Glomerular visceral epithelial cell (primary cell): ENCODE measurements at regions not wholly inside any gene's neighbourhood (a gene's known extent, or its start where the extent isn't known, plus 50 kb on each side); places are given as distances from the start of the nearest gene placed in this dataset.

Source experiments
- DNase-seq: peaks from one replicate; pipeline ENCODE4 v3.0.0-alpha.2; 2016; ENCODE audit errors: extremely low spot score

DNA sequence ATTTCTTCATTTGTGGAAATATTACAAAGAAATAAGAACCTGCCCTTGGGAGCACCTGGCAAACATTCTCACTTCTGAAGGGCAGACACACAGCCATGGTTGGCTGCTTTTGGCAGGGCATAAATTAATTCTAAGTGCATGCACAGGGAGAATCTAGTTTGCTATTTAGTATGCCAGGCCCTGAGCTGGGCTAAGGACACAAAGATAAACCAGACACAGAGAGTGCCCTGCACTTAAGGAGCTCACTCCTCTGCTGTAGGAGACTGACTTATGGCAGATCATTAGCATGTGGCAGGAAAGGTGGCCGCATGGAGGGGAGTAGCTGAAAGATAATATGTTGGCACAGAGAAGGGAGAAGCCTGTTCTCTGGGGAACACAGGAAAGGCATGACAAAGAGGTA is 367.0 kb downstream of the LPIN1 start:
- DNase-seq: no peak

DNA sequence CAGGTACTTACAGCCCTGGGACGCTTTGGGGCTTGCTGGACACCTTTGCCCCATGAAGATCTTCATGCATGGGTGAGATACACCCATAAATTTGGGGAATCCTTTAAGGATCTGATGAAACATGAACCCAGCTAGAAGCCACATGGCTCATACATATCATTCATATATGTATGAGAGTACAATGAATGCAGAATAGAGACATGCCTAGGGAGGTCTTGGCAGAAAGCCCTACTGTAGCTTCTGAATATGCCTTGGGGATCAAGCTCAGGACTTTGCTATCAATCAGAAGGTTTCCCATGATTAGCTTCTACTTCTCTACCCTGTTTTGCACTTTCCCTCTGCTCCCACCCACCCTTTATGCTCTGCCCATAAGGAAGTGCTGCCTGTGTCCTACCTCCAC is 368.4 kb downstream of the LPIN1 start:
- no peak for DNase-seq

DNA sequence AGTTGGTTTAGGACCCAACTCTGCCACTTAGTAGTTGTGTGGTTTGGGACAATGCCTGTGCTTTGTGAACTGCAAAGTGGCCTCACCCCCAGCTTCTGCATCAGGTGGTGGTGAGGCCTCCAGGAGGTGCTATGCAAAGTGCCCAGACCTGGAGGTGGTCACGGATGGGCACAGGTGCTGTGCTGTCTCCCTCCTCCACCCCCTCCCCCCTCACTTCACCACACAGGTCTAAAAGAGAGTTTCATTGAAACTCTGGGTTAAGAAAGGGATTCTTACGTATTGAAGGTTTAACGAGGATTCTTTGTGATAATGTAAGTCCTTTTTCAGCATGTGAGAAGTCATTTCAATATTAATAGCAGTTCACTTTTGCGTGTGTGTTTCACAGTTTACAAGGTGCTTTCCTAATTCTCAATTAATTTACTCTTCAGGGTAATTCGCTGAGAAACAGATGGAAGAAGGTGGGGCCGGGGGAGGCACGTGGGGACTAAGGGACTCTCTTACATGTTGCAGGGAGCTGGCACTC is 369.9 kb downstream of the LPIN1 start:
- no peak for DNase-seq

DNA sequence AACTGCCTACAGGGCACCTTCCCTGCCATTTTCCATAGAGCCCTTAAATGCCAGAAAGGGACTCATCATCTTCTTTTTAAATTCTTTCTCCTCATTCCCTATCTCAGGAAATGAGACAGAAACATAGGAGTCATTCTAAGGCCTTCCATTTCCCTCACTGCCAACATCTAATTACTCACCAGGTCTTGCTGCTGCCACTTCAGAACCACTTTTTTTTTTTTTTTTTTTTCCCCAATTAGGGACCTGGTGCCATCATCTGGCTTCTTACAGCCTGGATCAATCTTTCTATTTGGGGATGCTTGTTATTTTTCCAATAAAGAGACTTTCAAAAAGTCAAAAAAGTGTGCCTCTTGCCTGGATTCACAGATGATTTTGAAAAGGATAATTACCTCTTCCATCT is 373.4 kb downstream of the LPIN1 start:
- DNase-seq: no peak

DNA sequence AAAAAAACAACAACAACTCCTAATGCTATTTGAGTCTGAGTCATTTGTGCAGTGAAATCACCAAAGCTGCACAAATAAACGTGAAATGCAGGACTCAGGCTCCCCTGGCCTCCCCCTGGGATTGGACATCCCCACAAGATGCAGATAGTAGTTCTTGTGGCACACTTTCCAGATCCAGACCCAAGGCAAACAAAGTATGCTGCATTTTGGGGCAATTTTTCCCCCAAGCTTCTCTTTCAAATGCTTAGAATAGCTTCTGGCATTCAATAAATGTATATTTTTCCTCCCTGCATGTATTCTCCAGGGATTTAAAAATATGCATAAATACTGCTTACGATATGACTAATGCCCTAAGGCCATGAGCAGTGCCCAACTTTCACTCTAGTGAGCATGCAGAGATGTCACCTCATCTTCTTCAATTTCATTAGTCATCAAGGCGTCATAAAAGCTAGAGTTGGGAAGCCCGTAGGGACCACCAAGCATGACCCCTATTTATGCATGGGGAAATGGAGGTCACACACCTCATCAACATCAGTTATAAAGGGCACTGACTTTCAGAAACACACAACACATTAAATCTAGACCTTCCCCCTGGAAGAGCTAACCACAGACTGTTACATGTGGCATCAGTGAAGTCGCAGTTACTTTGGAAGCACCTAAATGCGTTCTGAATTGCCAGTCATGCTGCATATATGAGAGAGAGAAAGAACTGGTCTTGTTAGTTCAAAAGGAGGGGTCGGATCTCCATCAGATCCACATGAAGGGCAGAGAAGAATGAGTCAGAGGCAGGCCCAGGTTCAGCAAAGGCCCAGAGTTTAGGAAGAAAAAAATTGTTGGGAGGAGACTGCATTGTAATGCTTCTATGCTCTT is 374.1 kb downstream of the LPIN1 start:
- no peak for DNase-seq

DNA sequence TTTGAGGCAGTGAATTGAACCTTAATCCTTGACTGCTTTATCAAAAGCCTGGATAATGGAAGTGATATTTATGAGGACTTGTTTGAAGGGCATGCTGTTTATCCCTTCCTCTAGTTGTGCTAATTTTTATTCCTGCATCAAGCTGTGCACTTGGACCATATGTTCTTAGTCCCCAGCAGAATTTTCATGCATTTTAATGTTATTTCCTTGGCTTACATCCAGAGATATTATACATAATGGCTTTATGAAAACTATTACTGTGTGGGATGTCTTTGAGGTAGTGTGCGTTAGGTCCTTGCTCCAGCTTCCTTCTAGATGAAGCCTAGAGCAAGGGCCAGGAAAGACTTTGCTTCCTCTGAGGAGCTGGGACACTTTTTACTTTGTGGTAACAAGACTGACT is 378.4 kb downstream of the LPIN1 start:
- DNase-seq: no peak

DNA sequence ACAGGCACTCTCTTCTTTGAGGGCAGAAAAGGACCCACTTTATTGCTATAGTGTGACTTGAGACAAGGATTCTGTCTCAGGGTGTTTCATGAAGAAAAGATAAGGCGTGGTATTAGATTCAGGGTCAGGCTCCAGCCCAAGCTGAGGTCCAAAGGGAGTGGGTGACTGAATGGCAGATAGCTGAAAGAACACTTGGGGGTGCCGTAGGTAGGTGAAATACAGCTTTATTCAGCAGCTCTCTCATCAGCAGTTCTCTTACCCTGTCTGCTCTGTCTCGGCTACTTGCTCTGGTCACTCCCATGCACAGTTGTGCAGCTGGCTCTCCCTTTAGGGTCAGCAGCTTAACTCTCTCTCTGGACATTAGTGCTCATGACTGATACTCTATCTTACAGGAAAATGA is 379.9 kb downstream of the LPIN1 start:
- no peak for DNase-seq

DNA sequence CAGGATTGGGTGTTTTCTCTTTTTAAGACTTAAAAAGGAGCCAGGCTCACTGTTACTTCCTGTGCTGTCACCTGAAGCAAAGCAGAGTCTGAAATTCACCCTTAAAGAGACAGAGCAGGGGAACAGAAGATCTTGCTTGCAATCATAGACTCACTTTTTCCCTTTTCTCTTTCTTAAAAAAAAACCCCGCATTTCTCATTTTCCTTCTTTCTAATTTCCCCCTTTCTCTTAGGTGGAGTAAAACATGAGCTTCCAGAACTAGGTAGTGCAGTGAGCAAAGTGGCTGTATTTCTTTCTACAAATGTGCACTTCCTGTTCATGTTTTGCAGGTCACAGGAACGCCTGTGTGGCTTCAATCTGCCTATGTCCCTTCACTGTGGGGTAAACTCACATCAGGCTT is 381.2 kb downstream of the LPIN1 start:
- no peak for DNase-seq

DNA sequence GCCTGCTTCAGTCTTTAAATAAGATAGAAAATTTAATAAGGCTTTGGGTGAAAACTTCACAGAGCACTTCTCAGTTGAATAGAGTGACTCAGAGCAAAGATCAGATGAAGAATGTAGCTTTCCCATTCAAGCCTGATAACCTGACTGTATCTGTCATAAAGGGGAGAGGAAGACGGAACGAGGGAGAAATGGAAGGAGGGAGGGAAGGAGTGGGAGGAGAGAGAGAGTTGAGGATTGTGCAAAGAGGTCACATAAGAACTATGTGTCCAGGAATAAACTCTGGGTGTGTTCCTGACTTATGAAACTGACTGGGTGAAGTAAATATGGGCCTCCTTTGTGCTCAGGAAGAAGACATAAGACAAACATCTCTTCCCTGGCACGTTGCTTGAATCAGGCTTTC is 385.5 kb downstream of the LPIN1 start:
- no peak for DNase-seq

DNA sequence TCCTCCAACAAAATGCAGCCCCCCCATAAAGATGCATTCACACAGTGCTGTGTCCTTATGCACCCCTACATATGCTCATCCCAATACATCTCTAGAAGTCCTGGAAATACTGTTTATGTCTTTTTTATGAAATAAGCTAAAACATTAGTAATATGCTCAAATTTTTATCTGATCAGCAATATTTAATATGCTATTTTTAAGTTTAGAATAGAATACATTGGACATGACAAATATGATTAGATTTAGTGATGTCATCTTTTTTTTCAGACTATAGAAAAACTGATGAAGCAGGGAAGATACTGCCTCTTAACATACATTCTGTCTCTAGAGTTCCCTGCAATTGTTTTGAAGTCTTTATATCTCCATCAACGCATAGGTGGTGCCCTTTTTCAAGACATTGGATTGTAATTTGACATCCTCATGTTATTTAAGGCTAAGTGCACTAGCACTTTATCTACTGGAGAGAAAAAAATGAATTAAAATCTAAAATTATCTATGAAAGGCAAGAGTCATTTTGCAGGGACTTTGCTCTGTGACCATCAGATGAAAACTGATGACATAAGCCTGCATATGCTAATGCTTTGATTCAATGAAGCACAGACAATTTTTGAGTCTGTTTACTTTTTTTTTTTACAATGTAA is 395.3 kb downstream of the LPIN1 start:
- DNase-seq: no peak

DNA sequence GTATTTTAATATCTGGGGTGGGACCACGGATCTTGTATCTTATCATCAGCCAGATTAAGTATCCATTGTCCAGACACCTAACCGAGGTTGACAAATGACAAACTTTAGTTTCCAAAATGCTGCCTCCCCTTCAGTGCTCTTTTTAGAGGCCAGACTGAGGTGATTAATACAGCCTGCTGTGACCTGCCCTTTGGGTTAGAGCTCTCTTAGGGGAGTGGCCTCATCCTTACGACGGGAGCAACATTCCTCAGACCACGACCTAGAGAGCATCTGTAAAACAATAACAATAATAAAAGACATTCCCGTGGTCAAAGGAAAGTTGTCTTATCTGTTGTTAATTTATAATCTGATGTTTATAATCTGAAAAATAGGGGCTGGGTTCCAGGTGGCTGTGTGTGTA is 405.3 kb downstream of the LPIN1 start:
- DNase-seq: no peak

DNA sequence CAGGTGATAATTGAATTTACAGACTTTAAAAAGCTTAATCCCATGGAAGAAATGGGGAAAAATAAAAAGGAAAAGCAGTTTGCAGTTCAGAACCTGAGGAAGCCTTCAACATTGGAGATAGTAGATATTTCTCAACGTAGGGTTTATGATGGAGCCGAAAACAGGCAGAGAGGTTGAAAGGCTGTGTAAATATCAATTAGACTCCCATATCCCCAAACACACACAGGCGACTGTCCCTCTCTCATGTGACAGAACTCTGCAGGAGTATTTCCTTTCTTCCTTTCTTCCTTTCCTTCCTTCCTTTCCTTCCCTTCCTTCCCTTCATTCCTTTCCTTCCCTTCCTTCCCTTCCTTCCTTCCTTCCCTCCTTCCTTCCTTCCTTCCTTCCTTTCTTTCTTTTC is 406.5 kb downstream of the LPIN1 start:
- no peak for DNase-seq

DNA sequence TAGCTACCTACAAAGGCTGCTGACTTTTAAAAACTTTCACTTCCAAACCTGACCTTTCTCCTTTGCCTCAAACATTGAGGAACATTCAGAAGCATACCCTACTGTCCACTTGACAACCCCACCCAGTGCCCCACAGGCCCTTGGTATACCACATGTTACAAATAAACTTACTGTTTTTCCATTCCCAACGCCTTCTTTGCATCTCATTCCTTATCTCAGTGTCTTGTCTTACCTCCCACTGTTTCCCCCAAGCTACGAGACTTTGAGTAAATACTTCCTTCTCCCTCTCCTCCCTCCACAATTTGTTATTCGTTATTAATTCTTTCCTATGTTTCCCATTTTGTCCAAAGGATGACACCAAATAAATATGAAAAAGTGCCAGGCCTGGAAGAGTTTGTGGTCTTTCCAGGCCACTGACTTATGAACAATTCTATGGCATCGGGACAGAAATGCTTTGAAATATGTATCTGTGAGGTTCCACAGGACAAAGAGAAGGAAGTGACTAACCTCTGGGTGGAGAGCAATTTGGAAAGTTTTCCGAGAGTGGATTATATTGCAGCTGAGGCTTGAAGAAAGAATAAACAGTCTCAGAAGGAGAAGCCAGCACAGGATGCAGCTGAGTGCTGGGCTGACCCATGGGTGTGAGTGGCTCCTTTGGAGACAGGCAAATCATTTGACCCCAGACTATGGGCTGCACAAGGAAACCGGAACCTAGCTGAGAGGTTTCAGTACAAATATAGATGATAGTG is 409.0 kb downstream of the LPIN1 start:
- no peak for DNase-seq

DNA sequence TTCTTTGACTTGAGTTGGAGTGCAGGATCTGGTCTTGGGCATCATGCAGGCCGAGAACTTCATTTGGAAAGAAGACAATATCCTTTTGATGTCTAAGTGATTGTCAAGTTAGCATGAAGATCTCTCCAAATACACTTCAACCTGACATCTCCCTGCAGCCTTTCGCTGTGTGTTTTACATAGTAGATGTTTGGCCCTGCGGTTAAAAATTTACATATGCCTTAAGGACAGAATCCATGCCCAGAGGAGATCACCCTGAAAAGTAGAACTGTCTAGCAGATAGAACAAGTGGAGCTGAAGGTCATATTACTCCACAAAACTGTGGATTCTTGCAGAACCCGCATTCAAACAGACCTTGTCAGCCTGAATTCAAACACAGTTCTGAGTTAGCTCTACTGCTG is 409.9 kb downstream of the LPIN1 start:
- no peak for DNase-seq

DNA sequence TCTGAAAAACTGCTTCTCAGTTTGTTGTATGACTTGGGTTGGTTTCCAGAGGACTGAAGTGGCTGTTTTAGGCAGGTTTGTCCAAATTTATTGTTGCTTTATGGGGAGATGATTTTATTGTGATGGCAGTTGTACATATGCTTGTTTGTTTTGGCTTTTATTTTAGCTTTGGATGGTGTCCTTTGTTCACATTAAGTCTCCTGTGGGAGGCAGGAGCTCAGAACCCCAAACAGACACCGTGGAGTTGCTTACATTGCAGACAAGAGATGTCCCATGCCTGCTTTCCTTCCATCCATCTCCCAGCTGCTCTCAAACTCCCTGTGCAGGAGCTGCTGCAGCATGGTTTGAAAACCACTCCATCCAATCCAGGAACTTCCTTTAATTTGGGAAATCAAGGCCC is 414.7 kb downstream of the LPIN1 start:
- DNase-seq: no peak

DNA sequence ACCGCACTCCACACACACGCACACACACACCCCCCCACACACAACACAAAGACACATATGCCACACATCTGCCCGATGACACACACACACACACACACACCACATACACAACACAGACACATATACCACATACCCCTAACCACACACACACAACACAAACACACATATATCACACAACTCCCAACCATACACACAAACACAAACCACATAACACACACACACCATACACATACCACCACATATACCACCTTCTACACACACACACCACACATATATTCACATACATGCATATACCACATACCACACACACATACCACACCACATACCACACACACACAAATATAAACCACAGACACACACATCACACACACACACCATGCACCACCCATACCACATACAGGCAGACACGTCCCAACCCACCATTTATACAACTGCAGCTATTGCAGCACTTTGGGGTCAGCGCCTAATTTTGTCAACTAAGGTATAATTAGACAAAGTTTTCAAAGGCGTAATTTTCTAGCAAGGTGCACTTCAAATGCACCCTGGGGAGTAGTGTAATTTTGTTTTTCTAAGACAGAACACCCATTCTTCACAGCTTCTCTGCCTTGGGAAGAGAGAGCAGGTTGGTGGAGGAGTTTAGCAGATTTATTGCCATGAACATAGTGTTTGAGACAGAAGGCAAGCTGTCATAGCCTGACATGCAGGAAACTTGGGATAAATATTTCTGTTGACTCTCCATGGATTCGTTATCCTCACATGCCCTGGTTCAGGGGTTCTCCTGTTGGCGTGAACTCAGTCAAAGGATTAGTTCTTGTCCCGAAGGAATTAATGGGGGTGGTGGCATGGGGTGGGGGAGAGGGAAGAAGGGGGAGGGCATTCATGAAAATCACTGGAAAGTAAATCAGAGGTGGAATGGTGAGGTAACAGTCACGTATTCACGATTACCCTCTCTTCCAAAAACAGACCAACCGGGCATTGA is 416.1 kb downstream of the LPIN1 start:
- DNase-seq: no peak

DNA sequence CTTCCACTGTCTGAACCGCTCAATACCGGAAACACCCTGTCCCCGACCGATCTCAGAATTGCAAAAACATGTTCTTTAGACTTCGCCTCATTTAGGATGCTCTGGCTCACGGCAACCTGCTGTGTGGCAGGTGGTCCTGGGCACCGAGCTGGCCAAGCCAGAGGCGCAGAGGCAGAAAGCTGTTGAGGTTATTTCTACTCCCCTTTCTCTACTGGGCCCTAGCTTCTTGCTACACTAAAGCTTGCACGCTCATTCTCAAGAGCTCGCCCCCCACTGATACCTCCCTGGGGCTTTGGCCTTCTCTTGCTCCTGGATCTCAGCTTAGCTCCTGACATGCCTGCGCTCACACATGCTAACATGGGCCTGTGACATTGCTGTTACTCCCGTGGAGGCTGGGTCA is 417.4 kb downstream of the LPIN1 start:
- no peak for DNase-seq

DNA sequence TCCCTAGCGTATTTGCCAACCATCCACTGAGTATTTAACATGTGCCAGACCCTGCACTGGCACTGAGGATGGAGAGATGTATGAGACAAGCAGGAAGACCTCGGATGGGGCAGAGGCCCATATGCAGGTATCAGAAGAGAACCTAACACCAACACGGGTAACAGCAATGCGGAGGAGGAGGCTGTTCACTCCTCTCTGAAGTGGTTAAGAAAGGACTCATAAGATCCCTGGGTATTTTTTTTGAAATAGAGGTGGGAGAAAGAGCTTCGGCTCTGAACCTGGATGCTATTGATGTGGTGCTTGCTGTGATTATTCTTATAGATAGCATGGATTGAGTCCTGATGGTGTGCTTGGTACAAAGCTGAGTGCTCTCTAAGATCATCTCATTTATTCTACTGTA is 418.3 kb downstream of the LPIN1 start:
- DNase-seq: no peak

DNA sequence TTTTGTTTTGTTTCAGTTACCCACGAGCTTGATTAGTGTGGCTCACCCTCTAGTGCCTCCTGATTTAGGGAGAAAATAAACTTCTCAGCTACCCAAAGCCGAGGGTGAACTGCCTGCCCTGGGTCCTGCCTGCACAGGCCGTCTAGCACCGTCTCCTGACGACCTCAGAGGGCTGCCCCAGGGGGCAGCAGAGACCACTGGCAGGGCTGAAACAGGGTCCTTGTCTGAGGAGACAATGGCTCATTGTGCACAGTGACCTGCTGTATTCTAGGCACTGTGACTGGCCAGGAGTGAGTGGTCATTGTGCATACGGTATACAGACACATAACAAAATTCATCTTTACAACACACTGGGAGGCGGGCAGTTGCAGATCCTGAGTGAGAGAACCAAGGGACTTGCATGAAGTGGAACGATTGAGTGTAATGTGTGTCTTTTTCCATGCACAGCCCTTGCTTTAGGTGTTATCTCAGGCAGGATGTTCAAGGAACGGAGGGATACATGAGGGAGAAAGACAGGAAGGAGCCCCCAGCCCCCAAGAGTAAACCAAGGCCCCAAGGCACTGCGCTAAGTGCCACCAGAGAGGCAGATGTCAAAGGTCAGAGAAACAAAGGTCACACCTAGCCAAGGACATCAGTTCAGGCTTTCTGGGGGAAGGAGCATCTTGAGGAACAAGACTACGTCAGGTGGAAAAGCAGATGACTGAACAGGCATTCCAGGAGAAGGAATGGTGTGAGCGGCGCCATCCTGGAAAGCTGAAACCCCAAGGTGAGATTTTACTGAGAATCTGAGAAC is 421.3 kb downstream of the LPIN1 start:
- no peak for DNase-seq

DNA sequence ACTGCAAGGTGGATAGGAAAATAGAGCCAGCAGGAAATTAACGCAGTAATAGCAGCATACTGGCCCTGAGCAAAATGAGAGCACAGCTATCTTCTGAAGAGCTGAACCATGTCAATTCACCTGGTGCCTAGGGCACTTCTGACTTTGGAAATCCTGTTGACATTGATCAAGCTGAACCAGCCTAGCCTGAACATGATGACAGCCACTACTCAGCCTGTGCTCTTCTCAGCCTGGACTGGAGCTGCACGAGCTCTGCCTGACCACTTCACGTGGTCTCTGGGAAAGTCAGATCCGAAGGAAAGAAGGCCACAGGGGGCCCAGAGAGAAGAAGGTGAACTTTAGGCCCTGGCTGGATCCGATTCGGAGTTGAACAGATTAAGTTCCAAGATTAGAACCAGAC is 421.9 kb downstream of the LPIN1 start:
- DNase-seq: no peak
